SK-N-SH treated with all-trans-retinoic acid at 6 μM for 48 hours (cell line): ENCODE measurements at regions not wholly inside any gene's neighbourhood (a gene's known extent, or its start where the extent isn't known, plus 50 kb on each side); places are given as distances from the start of the nearest gene placed in this dataset.

Experiments
- ATAC-seq: fragments of 200-7000 bp; cut with Tn5 transposase; 3 replicates; pipeline ENCODE4 v1.9.1; 2020; ENCODE audit warnings: mild to moderate bottlenecking, moderate library complexity
- ARNTL ChIP-seq: fragments of 450-650 bp; formaldehyde crosslinking; IDR thresholded peaks from 2 replicates; pipeline ENCODE4 v1.5.0; 2020; ENCODE audit warnings: low read depth, mild to moderate bottlenecking, moderate library complexity, borderline replicate concordance
- BACH2 ChIP-seq: fragments of 250-450 bp; sonication (Bioruptor Pico); IDR thresholded peaks from 2 replicates; pipeline ENCODE4 v1.9.0; 2021; ENCODE audit warnings: mild to moderate bottlenecking, borderline replicate concordance
- CSDC2 ChIP-seq: fragments of 250-450 bp; sonication (Bioruptor Pico); IDR thresholded peaks from 2 replicates; pipeline ENCODE4 v1.5.0; 2020; ENCODE audit warnings: mild to moderate bottlenecking, moderate library complexity
- CSRNP3 ChIP-seq: fragments of 250-450 bp; sonication (Bioruptor Pico); IDR thresholded peaks from 2 replicates; pipeline ENCODE4 v1.5.1; 2021; ENCODE audit warnings: mild to moderate bottlenecking, moderate library complexity
- ESRRG ChIP-seq: fragments of 250-450 bp; sonication (Bioruptor Pico); IDR thresholded peaks from 2 replicates; pipeline ENCODE4 v1.6.1; 2021; ENCODE audit warnings: mild to moderate bottlenecking
- GLIS3 ChIP-seq: fragments of 250-450 bp; sonication (Bioruptor Pico); IDR thresholded peaks from 2 replicates; pipeline ENCODE4 v1.5.0; 2020; ENCODE audit warnings: mild to moderate bottlenecking, moderate library complexity
- ISL1 ChIP-seq: fragments of 250-450 bp; sonication (Bioruptor Pico); IDR thresholded peaks from 2 replicates; pipeline ENCODE4 v2.1.2; 2022; ENCODE audit warnings: mild to moderate bottlenecking, moderate library complexity
- OSR1 ChIP-seq: fragments of 250-450 bp; sonication (Bioruptor Pico); IDR thresholded peaks from 2 replicates; pipeline ENCODE4 v1.8.0; 2022; ENCODE audit warnings: moderate library complexity, mild to moderate bottlenecking, inconsistent platforms
- PPARA ChIP-seq: fragments of 250-450 bp; sonication (Bioruptor Pico); IDR thresholded peaks from 2 replicates; pipeline ENCODE4 v1.5.0; 2020; ENCODE audit warnings: mild to moderate bottlenecking, borderline replicate concordance
- RARB ChIP-seq: fragments of 250-450 bp; sonication (Bioruptor Pico); IDR thresholded peaks from 2 replicates; pipeline ENCODE4 v1.8.0; 2021; ENCODE audit warnings: mild to moderate bottlenecking, moderate library complexity
- SNAI2 ChIP-seq: fragments of 250-450 bp; sonication (Bioruptor Pico); IDR thresholded peaks from 2 replicates; pipeline ENCODE4 v1.5.0; 2020; ENCODE audit warnings: mild to moderate bottlenecking, moderate library complexity
- TCF4 ChIP-seq: fragments of 250-450 bp; sonication (Bioruptor Pico); IDR thresholded peaks from 2 replicates; pipeline ENCODE4 v1.8.0; 2021; ENCODE audit warnings: mild to moderate bottlenecking, moderate library complexity, borderline replicate concordance
- TOX ChIP-seq: fragments of 250-450 bp; sonication (Bioruptor Pico); IDR thresholded peaks from 2 replicates; pipeline ENCODE4 v1.8.0; 2021; ENCODE audit warnings: mild to moderate bottlenecking, moderate library complexity, borderline replicate concordance
- ZC3H10 ChIP-seq: fragments of 250-450 bp; sonication (Bioruptor Pico); IDR thresholded peaks from 2 replicates; pipeline ENCODE4 v1.5.1; 2021; ENCODE audit warnings: mild to moderate bottlenecking, moderate library complexity
- ZFP3 ChIP-seq: fragments of 250-450 bp; sonication (Bioruptor Pico); IDR thresholded peaks from 2 replicates; pipeline ENCODE4 v1.5.0; 2020; ENCODE audit warnings: mild to moderate bottlenecking, moderate library complexity
- ZFP30 ChIP-seq: fragments of 450-650 bp; formaldehyde crosslinking; IDR thresholded peaks from 2 replicates; pipeline ENCODE4 v1.5.0; 2022; ENCODE audit warnings: mild to moderate bottlenecking, moderate library complexity
- ZNF565 ChIP-seq: fragments of 450-650 bp; formaldehyde crosslinking; conservative IDR thresholded peaks from 2 replicates; pipeline ENCODE4 v1.5.0; 2020; ENCODE audit warnings: low read depth, mild to moderate bottlenecking, moderate library complexity
- ZNF70 ChIP-seq: fragments of 450-650 bp; formaldehyde crosslinking; IDR thresholded peaks from 2 replicates; pipeline ENCODE4 v1.5.0; 2020; ENCODE audit warnings: mild to moderate bottlenecking, moderate library complexity
- ZNF8 ChIP-seq: fragments of 450-650 bp; formaldehyde crosslinking; IDR thresholded peaks from 2 replicates; pipeline ENCODE4 v1.5.0; 2020; ENCODE audit warnings: mild to moderate bottlenecking, moderate library complexity
- TF ChIP-seq, protein P1 (sequence below): fragments of 250-450 bp; sonication (Bioruptor Pico); IDR thresholded peaks from 2 replicates; pipeline ENCODE4 v1.5.0; 2020; ENCODE audit warnings: mild to moderate bottlenecking, moderate library complexity
- TF ChIP-seq, protein P2 (sequence below): fragments of 250-450 bp; sonication (Bioruptor Pico); IDR thresholded peaks from 2 replicates; pipeline ENCODE4 v1.8.0; 2020; ENCODE audit warnings: mild to moderate bottlenecking, moderate library complexity, borderline replicate concordance
- TF ChIP-seq, protein P3 (sequence below): fragments of 250-450 bp; sonication (Bioruptor Pico); IDR thresholded peaks from 2 replicates; pipeline ENCODE4 v1.5.1; 2020; ENCODE audit warnings: low read depth, mild to moderate bottlenecking, moderate library complexity
- TF ChIP-seq, protein P4 (sequence below): fragments of 250-450 bp; sonication (Bioruptor Pico); IDR thresholded peaks from 2 replicates; pipeline ENCODE4 v1.8.0; 2021; ENCODE audit warnings: low read depth, mild to moderate bottlenecking, moderate library complexity, borderline replicate concordance

DNA sequence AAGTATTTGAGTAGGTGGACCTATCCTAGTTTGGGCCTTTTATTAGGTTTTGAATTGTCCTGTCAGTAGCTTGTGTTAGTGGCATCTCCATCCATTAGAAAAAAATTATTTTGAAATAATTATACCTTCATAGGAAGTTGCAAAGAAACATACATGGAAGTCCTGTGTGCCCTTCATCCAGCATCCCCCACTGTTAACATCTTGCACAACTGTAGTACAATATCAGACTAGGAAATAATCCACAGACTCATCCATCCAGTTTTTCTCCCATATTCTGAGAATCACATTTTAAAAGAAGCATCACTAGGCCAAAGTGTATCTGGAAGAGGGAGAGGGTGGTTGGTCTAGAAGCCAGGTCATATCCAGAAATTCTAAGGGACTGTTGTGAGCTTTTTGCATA, 155.5 kb upstream of the ROPN1 start:
- TF ChIP-seq ARNTL (CRISPR knock-in tag): no peak
- ATAC-seq: no peak

DNA sequence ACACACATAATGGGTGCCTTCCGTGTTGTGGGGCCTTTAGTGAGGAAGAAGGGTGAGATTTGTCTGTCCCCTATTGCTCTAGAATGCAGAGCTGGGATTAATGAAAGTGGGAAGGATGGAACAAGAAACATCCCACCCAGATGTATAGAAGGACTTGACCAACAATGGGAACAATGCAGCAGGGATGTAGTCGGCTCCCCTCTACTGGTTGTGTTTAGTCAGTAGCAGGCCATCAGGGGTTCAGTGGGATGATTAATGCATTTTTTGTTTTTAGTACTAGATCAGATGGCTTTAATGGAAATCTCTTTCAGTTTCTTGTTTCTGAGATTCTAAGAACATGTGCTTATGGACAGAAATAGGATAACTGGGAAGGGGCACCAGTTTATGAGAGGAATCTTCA, 156.0 kb upstream of the ROPN1 start:
- no peak for ATAC-seq
- no peak for TF ChIP-seq ARNTL (CRISPR knock-in tag)
- no peak for TF ChIP-seq ZNF70 (CRISPR knock-in tag)
- no peak for TF ChIP-seq ZNF565 (CRISPR knock-in tag)
- TF ChIP-seq, protein P1, sequence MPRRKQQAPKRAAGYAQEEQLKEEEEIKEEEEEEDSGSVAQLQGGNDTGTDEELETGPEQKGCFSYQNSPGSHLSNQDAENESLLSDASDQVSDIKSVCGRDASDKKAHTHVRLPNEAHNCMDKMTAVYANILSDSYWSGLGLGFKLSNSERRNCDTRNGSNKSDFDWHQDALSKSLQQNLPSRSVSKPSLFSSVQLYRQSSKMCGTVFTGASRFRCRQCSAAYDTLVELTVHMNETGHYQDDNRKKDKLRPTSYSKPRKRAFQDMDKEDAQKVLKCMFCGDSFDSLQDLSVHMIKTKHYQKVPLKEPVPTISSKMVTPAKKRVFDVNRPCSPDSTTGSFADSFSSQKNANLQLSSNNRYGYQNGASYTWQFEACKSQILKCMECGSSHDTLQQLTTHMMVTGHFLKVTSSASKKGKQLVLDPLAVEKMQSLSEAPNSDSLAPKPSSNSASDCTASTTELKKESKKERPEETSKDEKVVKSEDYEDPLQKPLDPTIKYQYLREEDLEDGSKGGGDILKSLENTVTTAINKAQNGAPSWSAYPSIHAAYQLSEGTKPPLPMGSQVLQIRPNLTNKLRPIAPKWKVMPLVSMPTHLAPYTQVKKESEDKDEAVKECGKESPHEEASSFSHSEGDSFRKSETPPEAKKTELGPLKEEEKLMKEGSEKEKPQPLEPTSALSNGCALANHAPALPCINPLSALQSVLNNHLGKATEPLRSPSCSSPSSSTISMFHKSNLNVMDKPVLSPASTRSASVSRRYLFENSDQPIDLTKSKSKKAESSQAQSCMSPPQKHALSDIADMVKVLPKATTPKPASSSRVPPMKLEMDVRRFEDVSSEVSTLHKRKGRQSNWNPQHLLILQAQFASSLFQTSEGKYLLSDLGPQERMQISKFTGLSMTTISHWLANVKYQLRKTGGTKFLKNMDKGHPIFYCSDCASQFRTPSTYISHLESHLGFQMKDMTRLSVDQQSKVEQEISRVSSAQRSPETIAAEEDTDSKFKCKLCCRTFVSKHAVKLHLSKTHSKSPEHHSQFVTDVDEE: no peak
- no peak for TF ChIP-seq SNAI2 (CRISPR knock-in tag)
- TF ChIP-seq, protein P2, sequence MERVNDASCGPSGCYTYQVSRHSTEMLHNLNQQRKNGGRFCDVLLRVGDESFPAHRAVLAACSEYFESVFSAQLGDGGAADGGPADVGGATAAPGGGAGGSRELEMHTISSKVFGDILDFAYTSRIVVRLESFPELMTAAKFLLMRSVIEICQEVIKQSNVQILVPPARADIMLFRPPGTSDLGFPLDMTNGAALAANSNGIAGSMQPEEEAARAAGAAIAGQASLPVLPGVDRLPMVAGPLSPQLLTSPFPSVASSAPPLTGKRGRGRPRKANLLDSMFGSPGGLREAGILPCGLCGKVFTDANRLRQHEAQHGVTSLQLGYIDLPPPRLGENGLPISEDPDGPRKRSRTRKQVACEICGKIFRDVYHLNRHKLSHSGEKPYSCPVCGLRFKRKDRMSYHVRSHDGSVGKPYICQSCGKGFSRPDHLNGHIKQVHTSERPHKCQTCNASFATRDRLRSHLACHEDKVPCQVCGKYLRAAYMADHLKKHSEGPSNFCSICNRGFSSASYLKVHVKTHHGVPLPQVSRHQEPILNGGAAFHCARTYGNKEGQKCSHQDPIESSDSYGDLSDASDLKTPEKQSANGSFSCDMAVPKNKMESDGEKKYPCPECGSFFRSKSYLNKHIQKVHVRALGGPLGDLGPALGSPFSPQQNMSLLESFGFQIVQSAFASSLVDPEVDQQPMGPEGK: no peak
- TF ChIP-seq ZFP30 (CRISPR knock-in tag): no peak
- no peak for TF ChIP-seq OSR1
- no peak for TF ChIP-seq BACH2
- no peak for TF ChIP-seq ISL1 (CRISPR knock-in tag)
- TF ChIP-seq TOX: no peak
- TF ChIP-seq ZFP3: no peak
- TF ChIP-seq, protein P3, sequence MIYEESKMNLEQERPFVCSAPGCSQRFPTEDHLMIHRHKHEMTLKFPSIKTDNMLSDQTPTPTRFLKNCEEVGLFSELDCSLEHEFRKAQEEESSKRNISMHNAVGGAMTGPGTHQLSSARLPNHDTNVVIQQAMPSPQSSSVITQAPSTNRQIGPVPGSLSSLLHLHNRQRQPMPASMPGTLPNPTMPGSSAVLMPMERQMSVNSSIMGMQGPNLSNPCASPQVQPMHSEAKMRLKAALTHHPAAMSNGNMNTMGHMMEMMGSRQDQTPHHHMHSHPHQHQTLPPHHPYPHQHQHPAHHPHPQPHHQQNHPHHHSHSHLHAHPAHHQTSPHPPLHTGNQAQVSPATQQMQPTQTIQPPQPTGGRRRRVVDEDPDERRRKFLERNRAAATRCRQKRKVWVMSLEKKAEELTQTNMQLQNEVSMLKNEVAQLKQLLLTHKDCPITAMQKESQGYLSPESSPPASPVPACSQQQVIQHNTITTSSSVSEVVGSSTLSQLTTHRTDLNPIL (CRISPR knock-in tag): no peak
- TF ChIP-seq RARB: no peak
- TF ChIP-seq ZC3H10 (CRISPR knock-in tag): no peak
- TF ChIP-seq CSDC2: no peak

DNA sequence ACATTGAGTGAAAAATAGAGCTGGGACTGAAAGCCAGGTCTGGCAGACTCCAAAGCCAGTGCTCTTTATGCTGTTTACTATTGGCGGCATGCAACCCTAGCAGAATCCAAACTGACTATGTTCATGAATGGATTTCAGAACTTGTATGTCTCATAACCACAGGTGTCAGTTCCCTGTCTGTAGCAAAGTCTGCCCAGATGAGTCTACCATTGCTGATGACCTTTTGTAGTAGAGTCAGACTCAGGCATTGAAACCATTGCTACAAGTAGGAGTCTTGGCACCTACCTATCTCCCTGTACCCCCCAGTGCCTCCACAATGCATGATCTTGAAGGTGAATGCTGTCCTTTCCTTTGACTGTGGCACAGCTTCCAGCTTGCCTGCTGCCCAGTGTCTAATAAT, 157.2 kb upstream of the ROPN1 start:
- no peak for ATAC-seq
- TF ChIP-seq GLIS3 (CRISPR knock-in tag) (no peak), BACH2 (no peak), ESRRG (CRISPR knock-in tag) (no peak), ZNF8 (CRISPR knock-in tag) (no peak), RARB (no peak), SNAI2 (CRISPR knock-in tag) (no peak), PPARA (CRISPR knock-in tag) (no peak), ZFP3 (no peak), ISL1 (CRISPR knock-in tag) (no peak), ZFP30 (CRISPR knock-in tag) (no peak), ARNTL (CRISPR knock-in tag) (no peak), ZC3H10 (CRISPR knock-in tag) (no peak), TCF4 (no peak), TOX (no peak), CSRNP3 (CRISPR knock-in tag) (no peak)
- TF ChIP-seq, protein P3 (CRISPR knock-in tag): no peak
- TF ChIP-seq, protein P1: no peak
- TF ChIP-seq, protein P2: no peak
- TF ChIP-seq, protein P4, sequence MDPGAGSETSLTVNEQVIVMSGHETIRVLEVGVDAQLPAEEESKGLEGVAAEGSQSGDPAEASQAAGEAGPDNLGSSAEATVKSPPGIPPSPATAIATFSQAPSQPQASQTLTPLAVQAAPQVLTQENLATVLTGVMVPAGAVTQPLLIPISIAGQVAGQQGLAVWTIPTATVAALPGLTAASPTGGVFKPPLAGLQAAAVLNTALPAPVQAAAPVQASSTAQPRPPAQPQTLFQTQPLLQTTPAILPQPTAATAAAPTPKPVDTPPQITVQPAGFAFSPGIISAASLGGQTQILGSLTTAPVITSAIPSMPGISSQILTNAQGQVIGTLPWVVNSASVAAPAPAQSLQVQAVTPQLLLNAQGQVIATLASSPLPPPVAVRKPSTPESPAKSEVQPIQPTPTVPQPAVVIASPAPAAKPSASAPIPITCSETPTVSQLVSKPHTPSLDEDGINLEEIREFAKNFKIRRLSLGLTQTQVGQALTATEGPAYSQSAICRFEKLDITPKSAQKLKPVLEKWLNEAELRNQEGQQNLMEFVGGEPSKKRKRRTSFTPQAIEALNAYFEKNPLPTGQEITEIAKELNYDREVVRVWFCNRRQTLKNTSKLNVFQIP (CRISPR knock-in tag): no peak
